Activated B cell treated with CpG ODN at 0.5 μM for 24 hours (primary cell): ENCODE measurements at regions not wholly inside any gene's neighbourhood (a gene's known extent, or its start where the extent isn't known, plus 50 kb on each side); places are given as distances from the start of the nearest gene placed in this dataset.
"Not testable (repeated sequence)": the region's sequence is repeated elsewhere in the genome, so short reads cannot be mapped to it uniquely, and the experiment has no call there.

Experiments
- ATAC-seq: fragments of 200-7000 bp; cut with Tn5 transposase; one replicate; pipeline ENCODE4 v1.10.0; 2021; ENCODE audit warnings: low read depth, mild to moderate bottlenecking, moderate library complexity
- CTCF ChIA-PET: fragments of 350-600 bp; sonication (Branson Sonifier 250); formaldehyde crosslinking; loops from one replicate; lab custom pipeline; 2021; ENCODE audit warnings: antibody characterized with exemption; lab: Charles Lee
- POLR2A ChIA-PET: fragments of 350-600 bp; sonication (Branson Sonifier 250); formaldehyde crosslinking; loops from one replicate; lab custom pipeline; 2021; ENCODE audit warnings: antibody characterized with exemption; lab: Charles Lee
- DNase-seq: peaks from one replicate; pipeline ENCODE4 v3.0.0; 2022
- H3K27ac Mint-ChIP-seq: one replicate; pipeline ENCODE4 v1.8.0; 2020; ENCODE audit warnings: mixed read lengths
- H3K27me3 Mint-ChIP-seq: one replicate; pipeline ENCODE4 v1.8.0; 2021; ENCODE audit warnings: mixed read lengths
- H3K36me3 Mint-ChIP-seq: one replicate; pipeline ENCODE4 v1.8.0; 2021; ENCODE audit warnings: low read depth, mixed read lengths
- H3K4me1 Mint-ChIP-seq: one replicate; pipeline ENCODE4 v1.8.0; 2021; ENCODE audit warnings: mixed read lengths
- H3K4me3 Mint-ChIP-seq: one replicate; pipeline ENCODE4 v1.8.0; 2020; ENCODE audit warnings: mild to moderate bottlenecking, mixed read lengths
- H3K9me3 Mint-ChIP-seq: one replicate; pipeline ENCODE4 v1.8.0; 2020; ENCODE audit warnings: mixed read lengths
- CTCF ChIP-seq: fragments of 200-600 bp; IDR thresholded peaks from one replicate; pipeline ENCODE4 v1.8.0; 2022; ENCODE audit warnings: antibody characterized with exemption, mild to moderate bottlenecking
- intact Hi-C: fragments of 100-400 bp; cut with micrococcal nuclease; formaldehyde crosslinking; loops from one replicate; pipeline ENCODE4 v1.15.1; 2024

DNA sequence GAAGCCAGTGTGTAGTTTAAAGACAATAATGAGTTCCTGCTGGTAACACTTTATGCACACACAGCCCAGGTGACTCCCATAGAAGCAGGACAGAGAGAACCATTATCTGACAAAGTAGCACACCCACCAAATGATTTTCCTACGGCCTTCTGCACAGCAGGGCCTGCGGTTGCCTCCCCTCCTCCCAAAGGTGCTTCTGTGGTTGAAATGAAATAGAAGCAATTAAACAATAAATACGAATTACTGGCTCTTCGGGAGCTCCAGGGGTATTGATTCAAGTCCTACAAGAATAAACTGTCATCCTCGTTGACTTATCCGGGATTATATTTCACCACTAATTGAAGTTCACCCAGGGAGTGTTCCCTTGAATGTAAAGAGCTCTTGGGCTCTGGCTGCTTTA is 172.1 kb downstream of the ACTR3B start:
- H3K27me3 Mint-ChIP-seq = no peaks in the 10 kb centered on the region
- intact Hi-C loops = no loop called here
- no peaks in the 10 kb centered on the region for H3K36me3 Mint-ChIP-seq
- H3K9me3 Mint-ChIP-seq = peaks cover 3% of the 10 kb centered on the region
- TF ChIP-seq CTCF = no peak
- CTCF ChIA-PET = no interaction called here
- H3K4me3 Mint-ChIP-seq = no peak overlapping the region
- no peaks in the 10 kb centered on the region for H3K4me1 Mint-ChIP-seq
- ATAC-seq = no peak
- no peak overlapping the region for H3K27ac Mint-ChIP-seq
- no peak for DNase-seq
- POLR2A ChIA-PET = no interaction called here

DNA sequence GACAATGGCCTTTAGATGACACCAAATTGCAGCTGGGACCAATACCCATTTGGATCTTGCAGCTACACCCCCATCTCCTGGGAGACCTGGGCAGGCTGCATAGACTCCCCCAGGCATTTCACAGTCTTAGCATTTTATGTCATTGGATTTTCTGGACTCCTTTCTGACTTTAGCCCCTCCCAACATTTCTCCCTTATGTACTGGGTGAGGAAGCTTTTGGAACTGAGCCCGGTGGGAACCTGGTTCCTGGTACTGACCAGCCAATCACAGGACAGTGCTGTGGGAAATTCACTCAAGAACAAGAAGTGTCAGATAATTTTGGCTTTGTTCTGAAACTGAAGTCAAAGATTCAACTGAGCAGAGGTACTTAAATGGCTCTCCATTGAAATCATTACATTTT is 177.7 kb downstream of the ACTR3B start:
- POLR2A ChIA-PET = no interaction called here
- intact Hi-C loops = no loop called here
- TF ChIP-seq CTCF = no peak

DNA sequence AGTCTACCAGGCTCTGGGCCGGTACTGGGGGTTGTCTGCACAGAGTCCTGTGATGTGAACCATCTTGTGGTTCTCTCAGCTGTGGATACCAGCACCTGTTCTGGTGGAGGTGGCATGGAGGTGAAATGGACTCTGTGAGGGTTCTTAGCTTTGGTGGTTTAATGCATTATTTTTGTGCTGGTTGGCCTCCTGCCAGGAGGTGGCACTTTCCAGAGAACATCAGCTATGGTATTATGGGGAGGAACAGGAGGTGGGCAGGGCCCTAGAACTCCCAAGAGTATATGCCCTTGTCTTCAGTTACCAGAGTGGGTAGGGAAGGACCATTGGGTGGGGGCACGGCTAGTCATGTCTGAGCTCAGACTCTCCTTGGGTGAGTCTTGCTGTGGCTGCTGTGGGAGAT is 187.1 kb downstream of the ACTR3B start:
- H3K4me3 Mint-ChIP-seq, H3K36me3 Mint-ChIP-seq, H3K9me3 Mint-ChIP-seq, intact Hi-C loops, H3K4me1 Mint-ChIP-seq, ATAC-seq, H3K27ac Mint-ChIP-seq, DNase-seq, CTCF ChIA-PET, POLR2A ChIA-PET, H3K27me3 Mint-ChIP-seq: not testable (repeated sequence)

More for the DNA sequence above, 177.7 kb downstream of the ACTR3B start:
- Mint-ChIP-seq H3K4me3 (no peak overlapping the region), H3K27ac (no peak overlapping the region), H3K36me3 (no peaks in the 10 kb centered on the region), H3K4me1 (no peaks in the 10 kb centered on the region), H3K27me3 (no peaks in the 10 kb centered on the region), H3K9me3 (no peaks in the 10 kb centered on the region)
- CTCF ChIA-PET = no interaction called here
- ATAC-seq = no peak
- DNase-seq = no peak

DNA sequence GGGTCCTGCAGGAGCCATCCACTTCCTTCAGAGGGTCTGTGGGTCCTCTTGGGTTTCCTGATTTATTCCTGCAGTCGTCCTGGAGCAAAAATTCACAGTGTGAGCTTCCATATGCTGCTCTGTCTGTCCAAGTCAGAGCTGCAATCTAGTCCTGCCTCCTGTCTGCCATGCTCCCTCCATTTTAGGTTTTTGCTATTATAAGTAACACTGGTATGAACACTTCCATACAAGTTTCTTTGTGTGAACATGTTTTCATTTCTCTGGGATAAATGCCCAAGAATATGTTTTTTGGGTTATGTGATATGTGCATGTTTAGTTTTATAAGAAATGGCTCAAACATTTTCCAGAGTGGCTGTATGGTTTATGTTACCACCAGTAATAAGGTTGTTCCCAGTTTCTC is 188.1 kb downstream of the ACTR3B start:
- ATAC-seq (no peak), DNase-seq (no peak)
- no peaks in the 10 kb centered on the region for H3K4me1 Mint-ChIP-seq
- H3K4me3 Mint-ChIP-seq = no peak overlapping the region
- no peaks in the 10 kb centered on the region for H3K36me3 Mint-ChIP-seq
- intact Hi-C loops = no loop called here
- H3K27me3 Mint-ChIP-seq = no peaks in the 10 kb centered on the region
- CTCF ChIA-PET = no interaction called here
- no peak for TF ChIP-seq CTCF
- no peak overlapping the region for H3K27ac Mint-ChIP-seq
- no peaks in the 10 kb centered on the region for H3K9me3 Mint-ChIP-seq
- POLR2A ChIA-PET = no interaction called here

GRCh38 chr7:152949253-152949652 is 189.7 kb downstream of the ACTR3B start:
- ATAC-seq = no peak

More at GRCh38 chr7:152949253-152949652, 189.7 kb downstream of the ACTR3B start:
- H3K4me3 Mint-ChIP-seq = no peak overlapping the region
- intact Hi-C loops = no loop called here
- DNase-seq = no peak
- H3K36me3 Mint-ChIP-seq = no peaks in the 10 kb centered on the region
- H3K9me3 Mint-ChIP-seq = no peaks in the 10 kb centered on the region
- no peak for TF ChIP-seq CTCF
- no peaks in the 10 kb centered on the region for H3K4me1 Mint-ChIP-seq
- no peak overlapping the region for H3K27ac Mint-ChIP-seq
- ChIA-PET POLR2A (no interaction called here), CTCF (no interaction called here)
- H3K27me3 Mint-ChIP-seq = no peaks in the 10 kb centered on the region
